ENCODE measurements at regions not wholly inside any gene's neighbourhood (a gene's known extent, or its start where the extent isn't known, plus 50 kb on each side); places are given as distances from the start of the nearest gene placed in this dataset.

DNA sequence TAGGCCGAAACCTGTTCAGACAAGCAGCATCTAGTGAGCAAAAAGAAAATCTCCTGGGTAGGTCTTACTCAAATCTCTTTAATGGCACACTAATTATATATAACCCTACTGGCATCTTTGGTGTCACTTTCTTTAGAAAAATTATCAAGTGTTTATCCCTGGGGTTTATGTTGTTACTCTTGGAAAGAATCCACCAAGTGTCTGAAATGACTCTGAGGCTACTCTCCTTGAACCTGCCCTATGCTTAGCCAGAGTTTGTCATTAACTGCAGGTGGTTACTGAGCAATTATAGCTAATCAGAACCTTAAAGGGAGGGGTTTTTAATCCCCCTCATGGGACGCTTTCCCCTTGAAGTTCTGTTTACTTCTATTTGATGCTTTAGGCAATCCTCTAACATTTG, 381.9 kb downstream of the PLK2 start (continued):
- TF ChIP-seq CHD2 (IDR thresholded peaks at IDR 0.05; ENCODE audit: low read length): no peak
- no peak for TF ChIP-seq NANOG (IDR thresholded peaks at IDR 0.05; ENCODE audit: insufficient read depth, low read depth, low read length, poor library complexity, severe bottlenecking)
- no peak for TF ChIP-seq TCF12 (IDR thresholded peaks at IDR 0.05; ENCODE audit: low read depth, low read length)
- no peak for TF ChIP-seq ATF2 (IDR thresholded peaks at IDR 0.05; ENCODE audit: low read length)
- no peak for TF ChIP-seq CTBP2 (IDR thresholded peaks at IDR 0.05; ENCODE audit: borderline replicate concordance, insufficient read depth, insufficient read length, low read length)
- TF ChIP-seq POU5F1 (IDR thresholded peaks at IDR 0.05; ENCODE audit: low read depth, low read length): no peak
- no peak for TF ChIP-seq SIX5 (IDR thresholded peaks at IDR 0.05; ENCODE audit: low read depth, low read length)
- TF ChIP-seq HDAC2 (IDR thresholded peaks at IDR 0.05; ENCODE audit: borderline replicate concordance in 1 of 2, low read depth in 2 of 2, low read length in 2 of 2): no peak
- TF ChIP-seq BCL11A (IDR thresholded peaks at IDR 0.05; ENCODE audit: low read depth in 2 of 2, low read length in 2 of 2): no peak

Data from H1 (cell line).